ENCODE measurements at regions not wholly inside any gene's neighbourhood (a gene's known extent, or its start where the extent isn't known, plus 50 kb on each side); places are given as distances from the start of the nearest gene placed in this dataset.

GRCh38 chrX:22690116-22690515, 309.6 kb upstream of the DDX53 start:
- FAIRE-seq (no peak), DNase-seq (ENCODE audit: low read depth, low spot score) (no peak)
- Histone ChIP-seq H3K4me2 (ENCODE audit: insufficient read depth, low read length) (no peak overlapping the region), H3K4me1 (ENCODE audit: control insufficient read depth, extremely low read depth, insufficient read depth, low read length) (no peaks in the 10 kb centered on the region), H3K9me3 (replicated peaks; ENCODE audit: control insufficient read depth, insufficient read depth, low read length) (no peaks in the 10 kb centered on the region), H3K27me3 (ENCODE audit: control insufficient read depth in 2 of 2, insufficient read depth in 2 of 2, low read length in 2 of 2) (no peaks in the 10 kb centered on the region), H2AFZ (ENCODE audit: low read depth, low read length) (no peak overlapping the region), H3K9me1 (replicated peaks; ENCODE audit: control insufficient read depth, extremely low read depth, insufficient read depth, low read length) (no peaks in the 10 kb centered on the region), H4K20me1 (replicated peaks; ENCODE audit: control insufficient read depth, extremely low read depth, insufficient read depth, low read length) (no peaks in the 10 kb centered on the region), H3K4me3 (replicated peaks in 1 of 3; ENCODE audit: insufficient read depth in 1 of 3, low read depth in 1 of 3, low read length in 3 of 3) (no peak overlapping the region), H3K27ac (ENCODE audit: insufficient read depth, low read depth, low read length) (no peak overlapping the region), H3K79me2 (ENCODE audit: control insufficient read depth, insufficient read depth, low read length) (no peaks in the 10 kb centered on the region), H3K36me3 (ENCODE audit: control insufficient read depth in 2 of 2, extremely low read depth in 1 of 2, insufficient read depth in 2 of 2, low read length in 2 of 2) (no peaks in the 10 kb centered on the region), H3K9ac (replicated peaks; ENCODE audit: extremely low read depth, insufficient read depth, low read length) (no peak overlapping the region)
- TF ChIP-seq GATA2 (IDR thresholded peaks at IDR 0.05; ENCODE audit: insufficient read depth, insufficient read length, low read depth, low read length) (no peak), FOS (IDR thresholded peaks at IDR 0.05; ENCODE audit: borderline replicate concordance, insufficient read depth, low read length) (no peak), JUN (IDR thresholded peaks at IDR 0.05; ENCODE audit: borderline replicate concordance, insufficient read depth, insufficient read length, low read depth) (no peak), POLR2A (IDR thresholded peaks at IDR 0.05; ENCODE audit: low read depth, low read length) (no peak), POLR2AphosphoS5 (IDR thresholded peaks at IDR 0.05; ENCODE audit: insufficient read depth, low read depth, low read length) (no peak), MYC (IDR thresholded peaks at IDR 0.05; ENCODE audit: low read depth, low read length) (no peak), CTCF (IDR thresholded peaks at IDR 0.05; ENCODE audit: extremely low read depth in 1 of 2, insufficient read depth in 1 of 2, low read depth in 1 of 2, low read length in 2 of 2) (no peak), EZH2 (IDR thresholded peaks at IDR 0.05; ENCODE audit: borderline replicate concordance, low read depth, low read length, severe bottlenecking) (no peak)
- TF ChIP-seq, protein P1, sequence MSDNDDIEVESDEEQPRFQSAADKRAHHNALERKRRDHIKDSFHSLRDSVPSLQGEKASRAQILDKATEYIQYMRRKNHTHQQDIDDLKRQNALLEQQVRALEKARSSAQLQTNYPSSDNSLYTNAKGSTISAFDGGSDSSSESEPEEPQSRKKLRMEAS (IDR thresholded peaks at IDR 0.05; ENCODE audit: insufficient read depth, insufficient read length) = no peak
- dilution Hi-C loops (cut with MboI; ENCODE audit: extremely low pct_ligation_motif_present, low sequenced_read_pairs) (no loop called here), intact Hi-C loops (cut with micrococcal nuclease) (no loop called here)
- CTCF ChIA-PET = no interaction called here
- POLR2A ChIA-PET = no interaction called here
- no TSS peak for BruUV-seq (replicated peaks)
